Amygdala (tissue), 56 donors: ENCODE measurements at regions not wholly inside any gene's neighbourhood (a gene's known extent, or its start where the extent isn't known, plus 50 kb on each side); places are given as distances from the start of the nearest gene placed in this dataset.
A peak's percentile ranks its signal among the peaks of the same experiment; 100 is the strongest.

ENCODE experiments used
- DNase-seq, 56 donors: peaks; one replicate each; lab custom pipeline; 2025; lab: John Stamatoyannopoulos, UW

DNA sequence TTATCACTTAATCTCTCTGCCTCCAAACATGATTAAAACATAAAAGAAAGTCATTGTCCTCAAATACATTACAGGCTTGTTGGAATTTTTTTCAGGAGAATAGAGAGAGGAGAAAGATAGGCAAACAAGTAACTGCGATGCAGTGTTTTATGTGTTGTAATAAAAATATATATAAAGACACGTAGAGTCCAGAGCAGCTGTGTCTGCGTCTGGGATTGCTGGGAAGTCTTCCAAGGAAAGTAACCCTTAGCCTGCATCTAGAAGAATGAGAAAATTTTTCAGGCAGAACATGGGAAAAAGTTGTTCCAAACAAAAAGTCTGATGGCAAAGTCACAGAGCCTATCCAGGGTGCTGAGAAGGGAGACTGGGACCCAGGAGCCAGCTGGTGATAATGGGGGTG lies 91.8 kb upstream of the ST6GAL2 start:
- DNase-seq = no peak

DNA sequence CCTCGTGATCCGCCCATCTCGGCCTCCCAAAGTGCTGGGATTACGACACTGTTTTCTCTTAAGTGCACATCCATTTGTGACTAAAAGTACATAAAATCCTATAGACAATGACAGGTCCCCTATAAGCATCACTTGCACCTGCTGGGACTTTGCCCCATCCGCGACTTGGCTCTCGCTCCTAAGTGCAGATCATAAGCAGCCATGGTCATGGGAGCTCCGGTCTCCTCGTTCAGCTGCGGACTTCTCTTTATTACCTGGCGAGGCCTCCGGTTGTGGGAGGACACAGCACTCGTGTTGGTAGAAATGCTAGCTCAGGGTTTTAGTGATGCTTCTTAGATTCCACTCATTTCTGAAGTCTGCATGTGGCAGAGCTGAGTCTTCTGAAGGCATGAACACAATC lies 92.7 kb upstream of the ST6GAL2 start:
- DNase-seq = no peak

DNA sequence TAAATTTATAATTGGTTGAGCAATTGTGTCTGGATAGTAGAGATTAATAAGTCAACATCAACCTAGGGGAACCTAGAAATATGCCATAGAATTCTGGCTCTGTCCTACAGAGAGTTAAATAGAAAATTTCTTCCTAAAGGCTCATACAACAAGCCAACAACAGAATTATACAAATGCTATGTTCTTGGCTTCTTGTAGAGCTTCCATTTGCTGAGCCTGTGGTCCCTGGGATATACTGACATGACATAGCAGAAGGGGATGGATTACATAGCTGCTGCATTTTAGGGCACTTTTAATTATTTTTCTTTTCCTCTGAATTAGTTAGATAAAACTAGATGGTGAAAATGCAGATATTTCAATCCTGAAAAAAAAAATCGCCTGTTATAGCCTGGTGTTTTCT lies 95.5 kb upstream of the ST6GAL2 start:
- no peak for DNase-seq

DNA sequence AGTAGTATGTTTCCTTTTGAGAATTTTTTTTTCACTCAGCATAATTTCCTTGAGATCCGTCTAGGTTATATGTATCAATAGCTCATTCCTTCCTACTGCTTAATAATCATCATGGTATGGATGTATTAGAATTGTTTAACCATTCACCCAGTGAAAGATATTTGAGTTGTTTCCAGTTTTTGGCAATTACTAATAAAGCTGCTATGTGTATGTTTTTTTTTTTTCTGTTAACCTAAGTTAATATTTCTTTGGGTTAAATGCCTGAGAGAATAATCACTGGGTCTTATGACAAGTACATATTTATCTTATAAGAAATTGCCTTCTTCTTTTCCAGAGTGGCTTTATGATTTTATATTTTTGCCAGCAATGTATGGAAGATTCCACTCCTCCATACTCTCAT lies 96.4 kb upstream of the ST6GAL2 start:
- DNase-seq = no peak

DNA sequence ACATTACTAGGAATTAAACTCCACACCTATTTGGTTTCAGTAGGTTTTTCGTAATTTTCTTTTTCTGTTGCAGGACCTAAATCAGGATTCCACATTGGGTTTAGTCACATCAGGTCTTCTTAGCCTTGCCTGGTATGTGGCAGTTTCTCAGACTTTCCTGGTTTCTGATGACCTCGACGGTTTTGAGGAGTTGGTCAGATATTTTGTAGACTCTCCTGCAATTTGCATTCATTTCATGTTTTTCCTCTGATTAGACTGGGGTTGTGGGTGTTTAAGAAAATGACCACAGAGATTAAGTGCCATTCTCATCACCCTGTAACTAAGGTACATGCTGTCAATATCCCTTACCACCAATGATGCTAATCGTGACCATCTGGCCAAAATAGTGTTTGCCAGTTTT lies 97.3 kb upstream of the ST6GAL2 start:
- no peak for DNase-seq

DNA sequence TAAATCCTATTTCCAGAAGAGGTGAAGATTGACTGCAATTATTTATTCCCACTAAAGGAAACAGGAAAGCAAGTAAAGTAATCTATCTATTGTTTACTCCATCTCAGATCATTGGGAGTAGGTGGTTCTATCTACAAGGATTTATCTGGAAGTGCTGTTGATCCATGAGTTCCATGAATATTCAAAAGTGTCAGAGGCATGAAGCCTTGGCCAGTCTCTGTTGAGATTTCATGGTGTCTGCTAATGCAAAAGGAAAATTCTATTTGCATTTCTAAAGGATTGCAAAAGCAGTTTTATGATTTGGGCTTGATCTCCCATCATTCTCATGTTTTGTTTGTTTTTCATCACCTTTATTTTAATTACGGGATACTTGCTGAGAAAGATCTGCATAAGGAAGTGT lies 102.4 kb upstream of the ST6GAL2 start:
- no peak for DNase-seq

DNA sequence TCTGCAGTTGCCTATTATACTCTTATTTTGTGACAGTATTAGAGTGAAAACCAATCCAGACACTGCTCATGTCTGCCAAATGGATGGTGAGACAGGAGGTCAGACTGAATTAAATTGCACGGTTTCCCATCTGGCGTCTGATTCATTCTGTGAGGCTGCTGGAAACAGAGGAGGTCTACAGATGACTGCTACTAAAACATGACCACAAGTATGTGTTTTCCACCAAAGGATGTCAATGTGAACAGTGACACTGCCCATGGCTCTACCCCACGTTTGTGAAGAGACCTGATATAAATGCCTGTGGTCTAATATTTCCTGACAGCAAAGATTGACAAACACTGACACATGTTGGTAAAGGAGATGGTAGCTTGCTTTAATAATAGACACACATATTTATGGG lies 104.3 kb upstream of the ST6GAL2 start:
- DNase-seq = no peak

DNA sequence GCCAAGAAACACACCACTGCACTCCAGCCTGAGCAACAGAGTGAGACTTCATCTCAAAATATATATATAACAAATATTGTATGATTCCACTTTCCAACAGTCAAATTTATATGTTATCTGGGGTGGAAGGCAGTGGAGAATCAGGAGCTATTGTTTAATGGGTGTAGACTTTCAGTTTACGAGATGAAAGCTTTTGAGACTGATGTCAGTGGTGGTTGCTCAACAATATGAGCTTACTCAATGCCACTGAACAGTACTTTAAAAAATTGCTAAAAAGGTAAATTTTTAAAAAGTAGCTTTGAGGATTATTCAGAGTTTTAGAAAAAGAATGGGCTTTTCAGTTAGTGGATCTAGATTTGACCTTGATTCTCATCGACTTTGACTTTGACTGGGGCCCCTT lies 105.9 kb upstream of the ST6GAL2 start:
- DNase-seq = no peak

DNA sequence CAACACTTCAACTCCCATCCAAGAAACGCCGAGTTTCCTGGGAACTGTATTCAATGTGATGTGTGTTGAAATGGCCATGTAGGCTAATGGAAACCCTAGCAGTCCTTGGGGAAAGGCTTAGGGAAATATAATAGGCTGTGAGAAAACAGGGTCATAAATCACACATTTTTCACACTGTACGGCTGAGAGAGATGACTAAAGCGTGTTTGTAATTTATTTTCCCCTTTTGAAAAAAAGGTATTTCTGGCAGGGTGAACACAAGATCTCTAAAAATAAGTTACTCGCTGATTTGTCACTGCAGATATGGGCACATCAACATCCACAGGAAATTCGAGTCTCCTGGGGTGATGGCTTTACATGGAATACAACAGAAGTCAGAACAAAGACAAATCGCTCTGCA lies 109.6 kb upstream of the ST6GAL2 start:
- DNase-seq = peak in 1 of 56 donors; percentile 19

DNA sequence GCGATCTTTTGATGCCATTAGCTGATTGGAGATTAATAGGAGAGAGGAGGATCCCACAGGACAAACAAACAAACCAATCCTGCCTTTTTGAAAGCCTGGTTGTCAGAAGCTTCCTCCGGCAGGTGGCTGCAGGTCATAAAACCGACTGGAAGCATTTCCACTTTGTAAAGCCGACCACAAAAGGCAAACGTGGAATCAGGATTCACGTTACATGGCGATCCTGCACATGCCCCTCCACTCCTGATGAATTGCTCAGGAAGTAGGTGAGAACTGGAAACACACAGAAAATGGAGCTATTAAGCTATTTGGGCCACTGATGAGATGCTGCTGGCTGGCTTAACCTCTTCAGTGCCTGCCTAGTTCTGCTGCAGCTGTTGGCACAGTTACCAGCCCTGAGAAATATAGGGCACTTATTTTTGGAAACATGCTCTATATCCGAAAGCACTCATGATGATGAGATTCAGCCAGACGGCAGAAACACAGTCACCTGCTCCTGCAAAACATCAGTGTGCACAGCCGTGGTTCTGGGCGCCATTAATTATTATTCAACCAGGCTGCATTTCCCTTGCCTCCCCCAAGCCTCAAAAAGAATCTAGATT lies 110.3 kb upstream of the ST6GAL2 start:
- peak in 2 of 56 donors; percentile 16 to 48 for DNase-seq

DNA sequence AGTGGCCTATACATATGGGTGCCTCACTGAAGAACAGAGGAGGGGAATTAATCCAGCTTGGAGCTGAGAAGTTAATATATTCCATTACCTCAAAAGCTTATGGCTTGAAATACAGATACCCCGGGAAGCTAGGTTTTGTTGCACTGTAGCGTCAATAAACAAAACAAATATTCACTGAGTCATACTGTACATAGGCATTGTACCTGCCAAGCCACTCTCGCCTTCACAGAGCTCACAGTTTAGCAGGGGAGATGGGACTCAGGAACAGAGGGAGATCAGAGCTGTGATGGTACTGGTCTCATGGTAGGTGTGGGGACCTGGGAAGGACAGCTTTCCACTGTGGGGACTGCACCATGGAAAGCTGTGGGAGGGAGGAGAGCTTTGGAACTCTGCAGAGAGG lies 111.2 kb upstream of the ST6GAL2 start:
- DNase-seq = no peak

DNA sequence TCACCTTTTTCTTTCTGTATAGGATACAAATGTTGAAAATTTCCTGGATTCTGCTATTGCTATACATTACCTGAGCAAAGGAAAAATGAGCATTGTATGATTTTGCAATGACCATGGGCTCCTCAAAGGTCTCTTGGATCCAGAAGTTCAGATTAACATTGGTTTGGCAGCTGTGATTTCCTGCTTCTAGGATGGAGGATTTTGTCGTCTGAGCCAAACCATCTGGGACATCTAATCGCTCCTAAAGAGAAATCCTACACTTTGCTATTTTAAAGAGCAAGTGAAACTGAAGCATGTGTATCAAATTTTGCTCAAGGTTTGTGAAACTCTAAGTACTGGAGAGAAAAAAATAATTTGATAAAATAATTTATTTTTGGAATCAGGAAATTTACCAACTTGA lies 115.1 kb upstream of the ST6GAL2 start:
- DNase-seq = no peak

DNA sequence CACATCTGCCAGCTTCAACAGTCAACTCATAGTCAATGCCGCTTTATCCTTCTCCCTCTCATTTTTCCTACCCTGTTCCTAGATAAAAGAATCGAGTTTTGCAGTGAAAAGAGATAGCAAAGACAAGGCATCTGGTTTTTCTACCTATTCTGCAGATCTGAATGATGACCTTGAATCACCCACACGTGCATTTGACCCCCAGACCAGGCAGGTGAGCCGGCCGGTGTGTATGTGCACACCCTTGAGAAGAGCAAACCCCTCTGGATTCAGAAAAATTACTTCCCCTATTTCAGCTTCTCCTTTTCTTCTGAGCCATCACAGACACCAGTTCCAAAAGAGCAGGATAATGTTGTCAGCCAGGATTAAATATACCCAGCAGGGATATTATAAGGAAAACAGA lies 115.6 kb upstream of the ST6GAL2 start:
- no peak for DNase-seq

DNA sequence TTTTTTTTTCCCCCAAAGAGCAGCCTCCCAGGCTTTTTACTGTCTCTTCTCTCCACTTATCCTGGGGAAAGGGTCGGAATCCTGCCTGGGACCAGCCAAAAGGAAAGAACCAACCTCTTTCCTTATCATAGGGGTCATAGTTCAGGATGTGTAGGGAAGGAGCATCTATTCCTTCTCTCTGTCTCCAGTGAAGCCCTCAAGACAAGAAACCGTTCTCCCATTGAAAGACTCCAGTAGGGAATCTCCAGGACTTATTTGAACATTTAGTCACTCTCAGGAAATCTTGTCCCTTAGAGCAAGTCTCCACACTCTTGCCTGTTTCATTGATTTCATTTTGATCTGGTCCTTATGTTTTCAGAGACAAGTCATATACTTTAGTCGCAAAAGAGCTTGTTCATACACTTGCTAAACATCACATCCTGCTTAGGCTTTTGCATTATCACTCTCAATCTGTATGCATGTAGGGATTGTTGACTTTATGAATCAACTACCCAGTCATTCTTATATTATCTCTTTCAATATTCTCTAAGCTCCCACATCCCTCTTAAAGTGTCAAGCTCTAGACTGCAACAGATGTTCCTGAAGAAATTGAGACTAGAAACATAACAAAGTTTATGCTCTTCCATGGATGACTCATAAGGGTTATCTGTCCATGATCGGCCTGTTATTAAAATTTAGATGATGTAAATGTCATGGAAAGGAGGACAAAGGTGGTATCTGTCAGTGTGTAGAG lies 116.2 kb upstream of the ST6GAL2 start:
- DNase-seq = no peak

DNA sequence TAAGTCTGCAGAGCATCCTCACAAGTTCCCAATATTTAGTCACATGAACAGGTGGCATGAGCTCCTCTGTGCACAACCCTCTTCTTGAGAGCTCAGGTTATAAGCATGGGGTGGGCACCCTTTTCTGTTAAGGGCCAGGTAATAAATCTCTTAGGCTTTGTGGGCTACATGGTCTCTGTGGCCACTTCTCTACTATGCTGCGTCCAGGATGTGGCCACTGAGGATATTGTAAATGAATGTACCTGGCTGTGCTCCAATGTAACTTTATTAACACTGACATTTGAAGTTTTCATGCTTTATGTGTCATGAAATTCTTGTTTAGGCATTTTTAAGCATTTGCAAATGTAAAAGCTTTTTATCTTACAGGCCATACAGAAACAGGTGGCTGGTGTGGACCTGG lies 116.8 kb upstream of the ST6GAL2 start:
- DNase-seq = no peak

DNA sequence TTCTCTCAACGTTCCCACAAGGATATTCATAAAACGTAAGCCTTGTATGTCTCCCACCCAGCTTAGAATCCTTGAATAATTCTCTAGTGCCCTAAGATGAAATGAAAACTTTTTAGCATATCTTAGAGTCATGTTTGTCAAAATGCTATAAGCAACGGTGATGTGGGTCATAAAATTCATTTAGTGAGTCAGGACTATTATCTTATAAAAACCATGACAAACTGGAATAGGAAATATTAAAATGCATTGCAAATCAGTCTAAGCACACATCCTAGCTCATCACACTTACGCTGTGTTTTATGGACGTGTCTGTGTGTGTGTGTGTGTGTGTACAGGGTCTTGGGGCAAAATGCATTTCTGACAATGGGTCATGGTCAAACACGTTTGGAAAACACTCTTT lies 119.9 kb upstream of the ST6GAL2 start:
- DNase-seq = no peak

DNA sequence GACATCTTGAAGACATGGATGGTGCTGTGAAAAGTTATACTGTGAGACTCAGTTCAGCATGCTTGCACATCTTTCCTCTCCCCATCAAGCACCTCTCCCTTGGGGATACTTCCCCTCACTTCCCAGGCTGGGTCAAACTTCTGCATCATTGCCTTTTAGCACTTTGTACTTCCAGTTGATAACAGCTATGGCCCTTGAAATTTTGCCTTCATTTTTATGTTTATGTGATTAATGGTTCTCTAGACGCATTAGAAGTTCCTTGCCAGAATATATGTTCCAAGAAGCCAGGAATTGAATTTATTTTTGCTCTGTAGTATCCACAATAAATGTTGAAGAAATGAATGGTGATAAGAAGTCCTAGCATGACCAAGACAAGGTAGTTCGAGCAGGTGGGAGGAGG lies 120.9 kb upstream of the ST6GAL2 start:
- no peak for DNase-seq

DNA sequence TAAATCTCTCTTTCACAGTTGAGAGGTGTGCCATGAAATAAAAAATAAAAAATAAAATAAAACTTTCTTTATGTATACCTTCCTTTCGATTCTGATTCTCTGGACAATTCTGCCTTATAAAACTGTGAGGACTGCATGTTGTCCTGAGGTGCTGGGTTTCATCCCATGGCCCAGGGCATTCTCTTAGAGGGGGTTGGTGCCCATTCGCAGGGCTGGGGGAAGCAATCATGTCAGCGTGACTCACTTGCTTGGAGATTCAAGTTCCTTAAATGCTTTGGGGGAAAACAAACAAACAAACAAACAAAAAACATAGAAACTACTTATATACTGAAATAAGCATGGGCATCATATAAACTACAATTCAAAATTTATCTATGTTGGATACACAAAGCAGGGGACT lies 122.0 kb upstream of the ST6GAL2 start:
- DNase-seq = no peak

DNA sequence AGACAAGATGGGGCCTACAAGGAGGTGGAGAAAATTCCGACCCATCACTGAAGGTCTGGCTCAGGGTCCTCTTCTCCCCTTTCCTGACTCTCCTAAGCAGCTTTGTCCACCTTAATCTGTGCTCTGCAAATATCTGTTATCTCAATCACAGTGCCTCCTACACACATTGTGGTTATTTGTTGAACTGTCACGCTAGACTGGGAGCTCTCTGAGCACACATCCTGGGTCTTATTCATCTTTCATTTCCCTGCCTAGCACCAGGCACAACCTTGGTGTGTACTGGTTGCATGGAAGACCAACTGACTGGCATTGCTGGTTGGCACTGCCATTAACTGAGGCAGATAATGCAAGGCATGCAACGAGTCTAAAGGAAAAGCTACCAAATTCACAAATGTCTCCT lies 122.9 kb upstream of the ST6GAL2 start:
- DNase-seq = no peak

DNA sequence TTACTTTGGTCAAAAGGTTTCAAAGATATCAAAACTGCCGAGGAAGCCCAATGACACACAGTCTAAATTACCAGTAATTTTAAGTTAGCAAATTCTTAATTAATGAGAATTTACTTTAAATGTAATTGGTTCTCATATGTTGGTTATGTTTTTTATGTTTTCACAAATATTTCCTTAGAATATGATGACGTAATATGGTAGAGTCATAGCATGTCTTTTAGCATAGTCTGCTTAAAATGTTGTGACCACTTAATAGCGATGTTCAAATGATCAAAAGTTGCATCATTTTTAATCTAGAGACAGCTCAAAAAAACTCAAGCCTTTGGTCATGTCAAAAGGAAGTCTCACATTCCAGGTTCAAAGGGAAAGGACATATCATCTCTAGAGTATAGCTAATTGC lies 123.3 kb upstream of the ST6GAL2 start:
- DNase-seq = no peak

DNA sequence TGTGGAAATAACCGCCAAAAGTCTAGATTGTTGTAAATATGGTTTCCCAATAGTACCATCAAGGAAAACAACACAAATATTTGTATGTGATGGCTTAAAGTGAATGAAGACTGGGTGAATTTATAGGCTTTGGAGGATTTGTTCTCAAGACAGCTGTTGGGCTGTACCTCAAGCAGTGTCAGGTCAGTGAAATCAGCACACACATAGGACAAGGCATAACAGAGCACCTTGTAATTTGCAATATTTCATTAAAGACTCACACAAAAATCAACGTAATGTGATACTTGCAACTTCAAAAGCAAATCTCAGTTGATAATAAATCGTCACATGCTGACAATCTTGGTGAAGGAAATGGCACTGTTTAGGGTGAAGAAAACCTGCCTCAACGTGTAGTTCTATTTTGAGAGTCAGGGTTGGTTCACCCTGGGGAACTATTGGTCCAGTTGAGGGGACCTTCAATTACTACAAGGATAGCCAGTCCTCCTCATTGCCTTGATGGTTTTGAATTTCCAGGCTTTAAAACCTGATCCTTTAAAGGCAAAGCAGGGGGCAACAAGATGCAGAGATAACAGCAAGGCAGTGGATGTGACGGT lies 126.8 kb upstream of the ST6GAL2 start:
- DNase-seq = no peak

DNA sequence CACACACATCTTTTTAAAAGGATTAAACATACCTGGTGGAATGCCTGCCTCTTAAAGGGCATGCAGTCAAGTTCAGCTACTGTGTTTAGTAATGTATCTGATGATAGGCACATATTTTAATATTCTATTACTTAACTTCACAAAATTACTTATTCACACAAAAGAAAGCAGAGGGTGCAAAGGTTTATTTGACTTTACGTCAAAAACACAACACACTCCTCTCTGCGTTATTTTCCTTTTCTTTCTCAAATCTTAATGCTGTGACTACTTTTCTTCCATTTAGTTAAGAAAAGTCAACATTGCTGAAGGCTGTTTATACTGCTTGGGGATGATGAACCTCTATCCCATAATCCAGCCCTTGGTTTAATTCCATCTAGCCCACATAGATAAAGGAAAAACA lies 127.9 kb upstream of the ST6GAL2 start:
- DNase-seq = no peak
